GM12865 (cell line): ENCODE measurements at regions not wholly inside any gene's neighbourhood (a gene's known extent, or its start where the extent isn't known, plus 50 kb on each side); places are given as distances from the start of the nearest gene placed in this dataset.

Source experiments
- DNase-seq: peaks from one replicate; pipeline ENCODE4 v3.0.0; 2010; ENCODE audit warnings: low read depth
- H3K4me3 ChIP-seq: 2 replicates; pipeline ENCODE4 v1.5.1; 2011; ENCODE audit warnings: mild to moderate bottlenecking, low read depth, low read length, control low read depth
- CTCF ChIP-seq: IDR thresholded peaks from 2 replicates; pipeline ENCODE4 v1.5.1; 2011; ENCODE audit warnings: low read length, control low read depth, low read depth, inconsistent platforms; ENCODE audit not compliant: insufficient read depth; ENCODE audit errors: missing control alignments

GRCh38 chr21:35457097-35457804 lies 408.1 kb upstream of the RUNX1 start:
- no peak for DNase-seq
- no peak overlapping the region for H3K4me3 ChIP-seq
- no peak for TF ChIP-seq CTCF

GRCh38 chr21:35451276-35451675 lies 402.2 kb upstream of the RUNX1 start:
- H3K4me3 ChIP-seq, result no peak overlapping the region
- DNase-seq, result no peak
- TF ChIP-seq CTCF, result no peak

GRCh38 chr21:35450830-35451229 lies 401.7 kb upstream of the RUNX1 start:
- no peak for DNase-seq
- no peak overlapping the region for H3K4me3 ChIP-seq
- no peak for TF ChIP-seq CTCF

- DNase-seq, result no peak
- TF ChIP-seq CTCF, result no peak
- no peak overlapping the region for H3K4me3 ChIP-seq
Observed at GRCh38 chr21:35449846-35450245, 400.7 kb upstream of the RUNX1 start.

- no peak overlapping the region for H3K4me3 ChIP-seq
- DNase-seq, result no peak
- no peak for TF ChIP-seq CTCF
Observed at GRCh38 chr21:35448876-35449599, 399.9 kb upstream of the RUNX1 start.

- no peak overlapping the region for H3K4me3 ChIP-seq
- no peak for DNase-seq
- TF ChIP-seq CTCF, result no peak
Observed at GRCh38 chr21:35444391-35444790, 395.3 kb upstream of the RUNX1 start.
